HepG2 (cell line): ENCODE measurements at regions not wholly inside any gene's neighbourhood (a gene's known extent, or its start where the extent isn't known, plus 50 kb on each side); places are given as distances from the start of the nearest gene placed in this dataset.
"Not testable (repeated sequence)": the region's sequence is repeated elsewhere in the genome, so short reads cannot be mapped to it uniquely, and the experiment has no call there.

Experiments used
- ATAC-seq: fragments of 200-7000 bp; cut with Tn5 transposase; 3 replicates; pipeline ENCODE4 v1.9.1; 2020; ENCODE audit warnings: mild to moderate bottlenecking, moderate library complexity
- BruUV-seq: library from RNA; stranded (reverse); fragments of 400-500 nt; replicated peaks from 2 replicates; lab custom pipeline; 2021; lab: Mats Ljungman, UMichigan
- CTCF ChIA-PET: fragments of 300-600 bp; formaldehyde crosslinking; extraction: SDS; loops from one replicate; lab custom pipeline; 2021; ENCODE audit warnings: low total read pairs, inconsistent platforms, low intra/inter-chr PET ratio; lab: Yijun Ruan, JAX
- POLR2A ChIA-PET: fragments of 350-600 bp; sonication (Branson Sonifier 250); formaldehyde crosslinking; loops from one replicate; lab custom pipeline; 2020; ENCODE audit warnings: antibody characterized with exemption, inconsistent platforms; lab: Yijun Ruan, JAX
- DNase-seq: peaks from one replicate; pipeline ENCODE4 v3.0.0-alpha.2; 2015; ENCODE audit warnings: low spot score
- FAIRE-seq: peaks from 3 replicates; lab custom pipeline; 2011; peaks lifted over from hg19 to GRCh38; lab: Jason Lieb, UNC
- H2AFZ ChIP-seq: one replicate; pipeline ENCODE4 v1.6.1; 2011; ENCODE audit warnings: low read length, inconsistent platforms
- H3K27ac ChIP-seq: fragments of 300-600 bp; 3 replicates; pipeline ENCODE4 v1.8.0; 2011; ENCODE audit warnings: mixed run types, mild to moderate bottlenecking, mixed read lengths, low read length, inconsistent platforms; ENCODE audit not compliant: insufficient read depth; ENCODE audit errors: extremely low read length
- H3K27me3 ChIP-seq, 2 experiments: fragments of 200-600 bp in 1 of 2; 2 replicates in 1 of 2; 3 replicates in 1 of 2; pipeline versions ENCODE4 v1.6.0 to v1.8.0; 2011; ENCODE audit warnings: low read length in 2 of 2, mild to moderate bottlenecking in 2 of 2, moderate library complexity in 2 of 2, inconsistent platforms in 1 of 2; ENCODE audit not compliant: insufficient read depth in 2 of 2, control insufficient read depth in 1 of 2
- H3K36me3 ChIP-seq, 2 experiments: fragments of 200-600 bp in 1 of 2; replicated peaks in 1 of 2; 2 replicates in 1 of 2; 3 replicates in 1 of 2; pipeline versions ENCODE4 v1.5.1 to v1.8.0; 2011; ENCODE audit warnings: low read length in 2 of 2, inconsistent platforms in 1 of 2; ENCODE audit not compliant: insufficient read depth in 2 of 2, control insufficient read depth in 1 of 2
- H3K4me1 ChIP-seq: 2 replicates; pipeline ENCODE4 v1.5.1; 2012; ENCODE audit warnings: low read length, inconsistent platforms; ENCODE audit not compliant: insufficient read depth
- H3K4me2 ChIP-seq: 2 replicates; pipeline ENCODE4 v1.6.0; 2011; ENCODE audit warnings: low read depth, low read length, inconsistent platforms
- H3K4me3 ChIP-seq, 3 experiments: fragments of 200-600 bp in 1 of 3; sonication (generic), shearing (Covaris generic) in 1 of 3; replicated peaks in 1 of 3; 2 replicates each; pipeline ENCODE4 v1.5.1; 2011 to 2016; ENCODE audit warnings: low read length in 3 of 3, inconsistent platforms in 2 of 3, low read depth in 2 of 3, mild to moderate bottlenecking in 2 of 3, control low read depth in 1 of 3, mixed read lengths in 1 of 3; ENCODE audit not compliant: insufficient read depth in 1 of 3
- H3K79me2 ChIP-seq: one replicate; pipeline ENCODE4 v1.6.1; 2011; ENCODE audit warnings: low read length, inconsistent platforms; ENCODE audit not compliant: insufficient read depth
- H3K9ac ChIP-seq: 2 replicates; pipeline ENCODE4 v1.6.0; 2011; ENCODE audit warnings: mild to moderate bottlenecking, low read depth, low read length, inconsistent platforms; ENCODE audit not compliant: insufficient read depth
- H3K9me3 ChIP-seq: 2 replicates; pipeline ENCODE4 v1.5.1; 2012; ENCODE audit warnings: mild to moderate bottlenecking, low read length
- H4K20me1 ChIP-seq: 2 replicates; pipeline ENCODE4 v1.6.0; 2011; ENCODE audit warnings: inconsistent platforms, mild to moderate bottlenecking, low read length, moderate library complexity; ENCODE audit not compliant: insufficient read depth
- FLYWCH1 ChIP-seq: sonication (generic); formaldehyde crosslinking; IDR thresholded peaks from 2 replicates; pipeline ENCODE4 v1.8.1; 2023; ENCODE audit warnings: mild to moderate bottlenecking, missing genetic modification reagents
- FOSL1 ChIP-seq: sonication (generic); formaldehyde crosslinking; IDR thresholded peaks from 2 replicates; pipeline ENCODE4 v1.9.0; 2021; ENCODE audit warnings: missing genetic modification reagents, borderline replicate concordance
- FOXC1 ChIP-seq: sonication (generic); formaldehyde crosslinking; IDR thresholded peaks from 2 replicates; pipeline ENCODE4 v1.8.0; 2022; ENCODE audit warnings: mild to moderate bottlenecking, missing genetic modification reagents, borderline replicate concordance
- HNRNPK ChIP-seq: fragments of 200-400 bp; formaldehyde crosslinking; IDR thresholded peaks from 2 replicates; pipeline ENCODE4 v1.6.1; 2018; ENCODE audit warnings: low read length, low read depth, moderate library complexity, mild to moderate bottlenecking; ENCODE audit not compliant: poor library complexity, severe bottlenecking
- MAFF ChIP-seq: IDR thresholded peaks from 2 replicates; pipeline ENCODE4 v1.6.1; 2011; ENCODE audit warnings: low read depth, low read length, improper control_type of control experiment
- MAFK ChIP-seq, 2 experiments: IDR thresholded peaks in 1 of 2; conservative IDR thresholded peaks in 1 of 2; 2 replicates each; pipeline ENCODE4 v1.6.1; 2011; ENCODE audit warnings: improper control_type of control experiment in 2 of 2, low read length in 2 of 2
- TARDBP ChIP-seq: sonication (generic); formaldehyde crosslinking; IDR thresholded peaks from 2 replicates; pipeline ENCODE4 v1.8.0; 2022; ENCODE audit warnings: mild to moderate bottlenecking, missing genetic modification reagents
- ZNF7 ChIP-seq: IDR thresholded peaks from 2 replicates; pipeline ENCODE4 v1.6.1; 2016; ENCODE audit warnings: missing biosample characterization, missing genetic modification reagents
- WGBS: methylation state at CpG from one replicate; pipeline ENCODE4 v1.1.6; 2017; ENCODE audit warnings: low lambda C conversion rate; 5-methylcytosine and 5-hydroxymethylcytosine counted together
- in situ Hi-C: cut with HindIII; loops from 2 replicates; pipeline ENCODE4 v1.10.0; 2017; ENCODE audit warnings: low pct_unique_long_range_greater_than_20kb; ENCODE audit not compliant: extremely low pct_ligation_motif_present
- intact Hi-C: fragments of 100-400 bp; cut with micrococcal nuclease; formaldehyde crosslinking; loops from one replicate; pipeline ENCODE4 v1.10.0; 2022; ENCODE audit not compliant: unreplicated experiment
- TF ChIP-seq, protein P1 (sequence below): sonication (generic); formaldehyde crosslinking; IDR thresholded peaks from 2 replicates; pipeline ENCODE4 v1.8.0; 2022; ENCODE audit warnings: mild to moderate bottlenecking, missing genetic modification reagents, moderate library complexity

DNA sequence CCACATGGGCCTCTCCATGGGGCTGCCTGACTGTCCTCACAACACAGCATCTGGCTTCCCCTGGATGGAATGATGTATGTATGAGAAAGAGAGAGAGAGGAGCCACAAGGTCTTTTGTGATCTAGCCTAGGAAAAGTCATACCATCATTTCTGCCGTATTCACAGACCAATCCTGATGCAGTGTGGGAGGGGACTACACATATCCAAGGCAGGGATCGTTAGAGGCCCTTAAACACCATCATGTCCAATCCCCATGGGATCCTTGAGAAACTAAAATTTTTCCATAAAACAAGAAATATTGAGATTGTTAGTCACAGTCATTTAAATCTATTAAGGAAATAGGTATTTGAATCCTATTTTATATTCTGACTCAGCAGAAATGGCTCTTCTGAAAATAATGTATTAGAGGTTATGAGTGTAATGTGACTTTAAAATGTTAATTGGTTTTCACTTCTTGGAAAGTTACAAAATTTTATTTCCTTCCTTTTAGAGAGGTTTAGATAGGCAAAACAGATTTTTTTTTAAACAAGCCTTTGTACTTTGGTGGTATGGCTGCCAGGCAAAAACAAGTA is 65.1 kb upstream of the TSC22D2 start:
- POLR2A ChIA-PET, result no interaction called here
- no peak overlapping the region for H3K4me2 ChIP-seq

DNA sequence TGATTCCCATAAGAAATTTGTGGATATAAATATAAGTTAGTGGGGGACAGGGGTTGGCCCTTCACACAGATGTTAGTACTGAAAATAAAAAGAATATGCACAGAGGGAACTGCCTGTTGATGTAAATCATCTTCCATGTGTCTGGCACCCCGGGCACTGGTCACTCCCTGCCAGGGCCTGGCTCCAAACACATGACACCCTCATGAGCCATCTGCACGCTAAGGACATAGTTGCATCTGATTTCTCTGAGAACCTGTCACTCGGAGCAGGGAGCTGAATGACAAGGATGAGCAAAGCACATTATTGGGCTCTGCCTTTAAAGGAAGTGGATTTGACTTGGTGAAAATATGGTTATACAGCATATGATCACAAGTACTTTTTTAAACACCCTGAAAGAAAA is 66.2 kb upstream of the TSC22D2 start:
- 0 out of 5 replicates have a peak, but pooled peaks cover 0 to 3% of the 10 kb centered on the region in 2 experiments for H3K27me3 ChIP-seq
- FAIRE-seq (no peak), ATAC-seq (no peak), DNase-seq (no peak)
- in situ Hi-C loops (no loop called here), intact Hi-C loops (no loop called here)
- H4K20me1 ChIP-seq, result no peaks in the 10 kb centered on the region
- ChIA-PET POLR2A (no interaction called here), CTCF (no interaction called here)
- WGBS, result 54% methylated on average over 3 of the region's 3 CpGs
- no peaks in the 10 kb centered on the region for H3K79me2 ChIP-seq
- H3K9me3 ChIP-seq, result no peaks in the 10 kb centered on the region
- no peak overlapping the region for H3K4me3 ChIP-seq
- TF ChIP-seq FLYWCH1 (CRISPR knock-in tag), result no peak
- TF ChIP-seq, protein P1, sequence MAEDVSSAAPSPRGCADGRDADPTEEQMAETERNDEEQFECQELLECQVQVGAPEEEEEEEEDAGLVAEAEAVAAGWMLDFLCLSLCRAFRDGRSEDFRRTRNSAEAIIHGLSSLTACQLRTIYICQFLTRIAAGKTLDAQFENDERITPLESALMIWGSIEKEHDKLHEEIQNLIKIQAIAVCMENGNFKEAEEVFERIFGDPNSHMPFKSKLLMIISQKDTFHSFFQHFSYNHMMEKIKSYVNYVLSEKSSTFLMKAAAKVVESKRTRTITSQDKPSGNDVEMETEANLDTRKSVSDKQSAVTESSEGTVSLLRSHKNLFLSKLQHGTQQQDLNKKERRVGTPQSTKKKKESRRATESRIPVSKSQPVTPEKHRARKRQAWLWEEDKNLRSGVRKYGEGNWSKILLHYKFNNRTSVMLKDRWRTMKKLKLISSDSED (CRISPR knock-in tag), result no peak
- no peak for TF ChIP-seq FOXC1 (CRISPR knock-in tag)
- TF ChIP-seq HNRNPK, result no peak
- TF ChIP-seq ZNF7 (CRISPR knock-in tag), result no peak
- no peaks in the 10 kb centered on the region for H3K36me3 ChIP-seq
- H3K27ac ChIP-seq, result no peak overlapping the region
- no TSS peak for BruUV-seq
- no peak overlapping the region for H3K4me2 ChIP-seq
- peaks cover 11% of the 10 kb centered on the region for H3K4me1 ChIP-seq
- no peak overlapping the region for H2AFZ ChIP-seq
- H3K9ac ChIP-seq, result no peak overlapping the region

More for the DNA sequence above, 65.1 kb upstream of the TSC22D2 start:
- no peak overlapping the region for H3K4me3 ChIP-seq
- peaks cover 11% of the 10 kb centered on the region for H3K4me1 ChIP-seq
- no TSS peak for BruUV-seq
- CTCF ChIA-PET, result no interaction called here
- TF ChIP-seq FOSL1 (CRISPR knock-in tag), result no peak
- TF ChIP-seq MAFK (conservative IDR thresholded peaks at IDR 0.05 in 1 of 2, IDR thresholded peaks at IDR 0.05 in 1 of 2; ENCODE audit: low read length in 2 of 2), result peak; percentile 56 to 81; a peak in 3 of 4 replicates
- peak; percentile 68 for TF ChIP-seq MAFF
- TF ChIP-seq TARDBP (CRISPR knock-in tag), result no peak
- H4K20me1 ChIP-seq, result no peaks in the 10 kb centered on the region
- no peak for DNase-seq
- H3K79me2 ChIP-seq, result no peaks in the 10 kb centered on the region
- 38% methylated on average over 2 of the region's 2 CpGs for WGBS
- in situ Hi-C loops, result no loop called here
- H3K27me3 ChIP-seq, result 0 out of 5 replicates have a peak, but pooled peaks cover 0 to 3% of the 10 kb centered on the region in 2 experiments
- no peak overlapping the region for H2AFZ ChIP-seq
- H3K27ac ChIP-seq, result no peak overlapping the region
- no peaks in the 10 kb centered on the region for H3K9me3 ChIP-seq
- intact Hi-C loops, result no loop called here
- no peaks in the 10 kb centered on the region for H3K36me3 ChIP-seq
- FAIRE-seq, result no peak
- ATAC-seq, result no peak
- no peak overlapping the region for H3K9ac ChIP-seq

DNA sequence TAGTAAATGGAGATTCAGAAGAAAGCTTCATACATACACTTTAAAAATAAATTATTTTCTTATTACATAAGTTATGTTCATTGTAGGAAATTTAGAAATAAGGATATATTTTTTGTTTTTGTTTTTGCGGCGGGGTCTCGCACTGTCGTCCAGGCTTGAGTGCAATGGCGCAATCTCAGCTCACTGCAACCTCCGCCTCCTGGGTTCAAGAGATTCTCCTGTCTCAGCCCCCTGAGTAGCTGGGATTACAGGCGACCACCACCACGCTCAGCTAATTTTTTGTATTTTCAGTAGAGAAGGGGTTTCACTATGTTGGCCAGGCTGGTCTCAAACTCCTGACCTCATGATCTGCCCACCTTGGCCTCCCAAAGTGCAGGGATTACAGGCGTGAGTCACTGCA is 71.7 kb upstream of the TSC22D2 start:
- H3K4me2 ChIP-seq, H3K4me3 ChIP-seq, H2AFZ ChIP-seq, H3K27ac ChIP-seq, H3K9me3 ChIP-seq, H4K20me1 ChIP-seq, intact Hi-C loops, POLR2A ChIA-PET, FAIRE-seq, CTCF ChIA-PET, BruUV-seq, H3K27me3 ChIP-seq, H3K9ac ChIP-seq, ATAC-seq, H3K36me3 ChIP-seq, DNase-seq, in situ Hi-C loops, H3K4me1 ChIP-seq, H3K79me2 ChIP-seq: not testable (repeated sequence)
- WGBS, result 78% methylated on average over 9 of the region's 9 CpGs
